Astrocyte (in vitro differentiated cells and primary cell): ENCODE measurements at regions not wholly inside any gene's neighbourhood (a gene's known extent, or its start where the extent isn't known, plus 50 kb on each side); places are given as distances from the start of the nearest gene placed in this dataset.

Experiments used
- DNase-seq: peaks from one replicate; pipeline ENCODE4 v3.0.0-alpha.2; 2010; ENCODE audit warnings: low read depth
- FAIRE-seq: peaks from 2 replicates; lab custom pipeline; 2011; peaks lifted over from hg19 to GRCh38; lab: Jason Lieb, UNC
- H2AFZ ChIP-seq: 2 replicates; pipeline ENCODE4 v1.6.0; 2012; ENCODE audit warnings: low read depth, low read length, inconsistent platforms
- H3K27ac ChIP-seq: 2 replicates; pipeline ENCODE4 v1.5.1; 2011; ENCODE audit warnings: low read depth, low read length, inconsistent platforms
- H3K27me3 ChIP-seq: 2 replicates; pipeline ENCODE4 v1.6.0; 2011; ENCODE audit warnings: low read length, inconsistent platforms; ENCODE audit not compliant: insufficient read depth
- H3K36me3 ChIP-seq: 2 replicates; pipeline ENCODE4 v1.5.1; 2011; ENCODE audit warnings: low read length, inconsistent platforms; ENCODE audit not compliant: insufficient read depth
- H3K4me1 ChIP-seq: 2 replicates; pipeline ENCODE4 v1.5.1; 2011; ENCODE audit warnings: low read length, inconsistent platforms; ENCODE audit not compliant: insufficient read depth
- H3K4me2 ChIP-seq: 2 replicates; pipeline ENCODE4 v1.6.0; 2012; ENCODE audit warnings: low read length, inconsistent platforms
- H3K4me3 ChIP-seq: 2 replicates; pipeline ENCODE4 v1.5.1; 2011; ENCODE audit warnings: low read depth, mild to moderate bottlenecking, low read length, inconsistent platforms; ENCODE audit not compliant: insufficient read depth
- H3K79me2 ChIP-seq: 2 replicates; pipeline ENCODE4 v1.6.0; 2012; ENCODE audit warnings: mild to moderate bottlenecking, low read length, inconsistent platforms; ENCODE audit not compliant: insufficient read depth
- H3K9ac ChIP-seq: 2 replicates; pipeline ENCODE4 v1.6.0; 2012; ENCODE audit warnings: mild to moderate bottlenecking, low read length, inconsistent platforms
- H3K9me3 ChIP-seq: 2 replicates; pipeline ENCODE4 v1.5.1; 2012; ENCODE audit warnings: low read depth, mild to moderate bottlenecking, low read length, inconsistent platforms; ENCODE audit not compliant: insufficient read depth
- H4K20me1 ChIP-seq: 2 replicates; pipeline ENCODE4 v1.6.0; 2012; ENCODE audit warnings: low read length, inconsistent platforms; ENCODE audit not compliant: insufficient read depth
- H3K27ac Mint-ChIP-seq: one replicate; pipeline ENCODE4 v1.8.0; 2021; ENCODE audit warnings: mild to moderate bottlenecking, mixed read lengths; ENCODE audit not compliant: unreplicated experiment
- H3K27me3 Mint-ChIP-seq: one replicate; pipeline ENCODE4 v1.8.0; 2021; ENCODE audit warnings: low read depth, mixed read lengths; ENCODE audit not compliant: unreplicated experiment
- H3K36me3 Mint-ChIP-seq: one replicate; pipeline ENCODE4 v1.8.0; 2021; ENCODE audit warnings: low read depth, mixed read lengths; ENCODE audit not compliant: unreplicated experiment
- H3K4me1 Mint-ChIP-seq: one replicate; pipeline ENCODE4 v1.8.0; 2021; ENCODE audit warnings: low read depth, mixed read lengths; ENCODE audit not compliant: unreplicated experiment
- H3K4me3 Mint-ChIP-seq: one replicate; pipeline ENCODE4 v1.8.0; 2021; ENCODE audit warnings: mild to moderate bottlenecking, moderate library complexity, mixed read lengths; ENCODE audit not compliant: unreplicated experiment
- H3K9me3 Mint-ChIP-seq: one replicate; pipeline ENCODE4 v1.8.0; 2021; ENCODE audit warnings: mild to moderate bottlenecking, mixed read lengths; ENCODE audit not compliant: unreplicated experiment
- EZH2 ChIP-seq: IDR thresholded peaks from 2 replicates; pipeline ENCODE4 v1.6.1; 2012; ENCODE audit warnings: mild to moderate bottlenecking, low read length, inconsistent platforms; ENCODE audit not compliant: insufficient read depth
- TF ChIP-seq, protein P1 (sequence below): IDR thresholded peaks from 2 replicates; pipeline ENCODE4 v1.5.1; 2011; ENCODE audit warnings: low read depth, mild to moderate bottlenecking, inconsistent platforms, low read length, moderate library complexity; ENCODE audit not compliant: insufficient read depth

DNA sequence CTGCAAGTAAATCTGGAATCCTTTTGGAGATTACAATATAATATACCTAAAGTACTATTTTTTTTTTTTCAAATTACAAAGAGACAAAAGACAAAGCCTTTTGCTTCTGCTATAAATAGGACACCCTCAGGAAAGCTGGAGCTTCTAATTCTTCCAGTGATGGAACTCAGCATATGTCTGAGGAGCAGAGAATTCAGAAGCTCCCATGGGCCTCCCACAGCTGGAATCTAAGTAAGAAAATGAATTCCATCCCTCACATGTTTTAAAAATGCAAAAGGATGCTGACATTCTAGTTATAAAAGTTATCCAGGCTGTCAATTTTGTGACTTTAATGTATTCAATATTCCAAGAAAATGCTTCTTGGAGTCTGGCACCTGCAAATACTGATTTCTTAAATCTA lies 571.3 kb upstream of the LRRTM4 start:
- Mint-ChIP-seq H3K27me3 (no peaks in the 10 kb centered on the region), H3K27ac (no peak overlapping the region), H3K9me3 (no peaks in the 10 kb centered on the region), H3K36me3 (no peaks in the 10 kb centered on the region), H3K4me3 (no peak overlapping the region), H3K4me1 (no peaks in the 10 kb centered on the region)
- no peaks in the 10 kb centered on the region for H3K4me1 ChIP-seq
- no peak overlapping the region for H3K27ac ChIP-seq
- no peak overlapping the region for H3K4me2 ChIP-seq
- no peaks in the 10 kb centered on the region for H3K27me3 ChIP-seq
- TF ChIP-seq, protein P1, sequence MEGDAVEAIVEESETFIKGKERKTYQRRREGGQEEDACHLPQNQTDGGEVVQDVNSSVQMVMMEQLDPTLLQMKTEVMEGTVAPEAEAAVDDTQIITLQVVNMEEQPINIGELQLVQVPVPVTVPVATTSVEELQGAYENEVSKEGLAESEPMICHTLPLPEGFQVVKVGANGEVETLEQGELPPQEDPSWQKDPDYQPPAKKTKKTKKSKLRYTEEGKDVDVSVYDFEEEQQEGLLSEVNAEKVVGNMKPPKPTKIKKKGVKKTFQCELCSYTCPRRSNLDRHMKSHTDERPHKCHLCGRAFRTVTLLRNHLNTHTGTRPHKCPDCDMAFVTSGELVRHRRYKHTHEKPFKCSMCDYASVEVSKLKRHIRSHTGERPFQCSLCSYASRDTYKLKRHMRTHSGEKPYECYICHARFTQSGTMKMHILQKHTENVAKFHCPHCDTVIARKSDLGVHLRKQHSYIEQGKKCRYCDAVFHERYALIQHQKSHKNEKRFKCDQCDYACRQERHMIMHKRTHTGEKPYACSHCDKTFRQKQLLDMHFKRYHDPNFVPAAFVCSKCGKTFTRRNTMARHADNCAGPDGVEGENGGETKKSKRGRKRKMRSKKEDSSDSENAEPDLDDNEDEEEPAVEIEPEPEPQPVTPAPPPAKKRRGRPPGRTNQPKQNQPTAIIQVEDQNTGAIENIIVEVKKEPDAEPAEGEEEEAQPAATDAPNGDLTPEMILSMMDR, result no peak
- TF ChIP-seq EZH2, result no peak
- H2AFZ ChIP-seq, result no peak overlapping the region
- H3K79me2 ChIP-seq, result no peaks in the 10 kb centered on the region
- no peak overlapping the region for H3K9ac ChIP-seq
- no peaks in the 10 kb centered on the region for H4K20me1 ChIP-seq
- H3K9me3 ChIP-seq, result no peaks in the 10 kb centered on the region
- H3K4me3 ChIP-seq, result no peak overlapping the region
- FAIRE-seq (no peak), DNase-seq (no peak)
- no peaks in the 10 kb centered on the region for H3K36me3 ChIP-seq

DNA sequence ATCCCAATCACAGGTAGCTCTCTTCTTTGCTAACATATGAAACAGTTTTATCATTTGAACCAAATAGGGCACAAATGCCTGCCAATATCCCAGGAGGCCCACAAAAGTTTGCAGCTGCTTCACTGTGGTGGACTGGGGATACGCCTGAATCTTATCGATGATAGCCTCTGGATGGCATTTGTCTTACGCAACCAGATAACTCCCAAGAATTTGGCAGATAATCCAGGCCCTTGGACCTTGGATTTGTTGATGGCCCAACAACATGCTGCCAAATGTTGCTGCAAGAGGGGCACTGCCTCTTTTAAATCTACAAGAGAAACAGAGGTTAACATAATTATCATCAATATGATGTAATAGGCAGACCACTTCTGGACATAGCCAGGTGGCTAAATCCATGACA lies 587.1 kb upstream of the LRRTM4 start:
- Histone ChIP-seq H3K9ac (no peak overlapping the region), H3K36me3 (no peaks in the 10 kb centered on the region), H3K4me1 (no peaks in the 10 kb centered on the region), H4K20me1 (no peaks in the 10 kb centered on the region), H3K79me2 (no peaks in the 10 kb centered on the region), H3K9me3 (peaks cover 8% of the 10 kb centered on the region), H3K4me3 (no peak overlapping the region), H2AFZ (no peak overlapping the region), H3K4me2 (no peak overlapping the region), H3K27ac (no peak overlapping the region), H3K27me3 (no peaks in the 10 kb centered on the region)
- Mint-ChIP-seq H3K27me3 (peaks cover 4% of the 10 kb centered on the region), H3K4me1 (no peaks in the 10 kb centered on the region), H3K27ac (no peak overlapping the region), H3K4me3 (no peak overlapping the region), H3K36me3 (no peaks in the 10 kb centered on the region), H3K9me3 (peaks cover 2% of the 10 kb centered on the region)
- DNase-seq (no peak), FAIRE-seq (no peak)
- no peak for TF ChIP-seq EZH2
- TF ChIP-seq, protein P1, result no peak

DNA sequence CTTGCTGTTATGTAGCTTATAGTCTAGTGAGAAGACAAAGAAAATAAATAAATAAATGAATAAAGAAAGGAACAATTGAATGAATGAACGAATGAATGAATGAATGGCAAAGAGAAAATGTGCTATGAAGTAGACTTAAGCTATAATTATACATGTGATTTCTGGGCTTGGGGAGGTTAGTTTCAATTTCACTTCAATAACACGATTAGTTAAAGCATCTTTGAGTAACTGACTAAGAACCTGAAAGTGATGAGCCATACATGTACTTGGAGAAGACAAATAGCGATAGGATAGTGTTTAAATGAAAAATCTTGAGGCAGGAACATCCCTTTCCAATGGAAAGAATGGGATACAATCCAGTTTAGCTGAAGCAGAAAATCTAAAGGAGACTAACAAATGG lies 593.1 kb upstream of the LRRTM4 start:
- Histone ChIP-seq H3K36me3 (no peaks in the 10 kb centered on the region), H3K27me3 (no peaks in the 10 kb centered on the region), H3K4me2 (no peak overlapping the region), H3K9me3 (peaks cover 5% of the 10 kb centered on the region), H3K4me1 (no peaks in the 10 kb centered on the region), H3K79me2 (no peaks in the 10 kb centered on the region), H3K4me3 (no peak overlapping the region), H3K27ac (no peak overlapping the region), H2AFZ (no peak overlapping the region), H4K20me1 (no peaks in the 10 kb centered on the region), H3K9ac (no peak overlapping the region)
- H3K9me3 Mint-ChIP-seq, result peaks cover 2% of the 10 kb centered on the region
- no peak overlapping the region for H3K27ac Mint-ChIP-seq
- peaks cover 4% of the 10 kb centered on the region for H3K27me3 Mint-ChIP-seq
- no peak for DNase-seq
- no peak overlapping the region for H3K4me3 Mint-ChIP-seq
- no peak for TF ChIP-seq EZH2
- TF ChIP-seq, protein P1, result no peak
- FAIRE-seq, result no peak
- no peaks in the 10 kb centered on the region for H3K36me3 Mint-ChIP-seq
- H3K4me1 Mint-ChIP-seq, result no peaks in the 10 kb centered on the region
